Gastrocnemius medialis (tissue), 4 donors: ENCODE measurements at regions not wholly inside any gene's neighbourhood (a gene's known extent, or its start where the extent isn't known, plus 50 kb on each side); places are given as distances from the start of the nearest gene placed in this dataset.

Source experiments
- ATAC-seq, 2 donors: fragments of 150-250 bp; one replicate each; pipeline ENCODE4 v1.9.1; 2016
- DNase-seq, 2 donors: peaks; one replicate each; pipeline ENCODE4 v3.0.0-alpha.2; 2019
- H3K27ac ChIP-seq, 4 donors: fragments of 200-600 bp; sonication (generic); 1 replicate in 1 of 4; 2 replicates in 3 of 4; pipeline ENCODE4 v1.5.1; 2016 to 2018; ENCODE audit warnings: mild to moderate bottlenecking in 2 of 4, moderate library complexity in 1 of 4
- H3K27me3 ChIP-seq, 3 donors: fragments of 200-600 bp; sonication (generic) in 2 of 3; 1 replicate in 1 of 3; 2 replicates in 2 of 3; pipeline versions ENCODE4 v1.5.1 to v1.6.0; 2016 to 2019; ENCODE audit warnings: mild to moderate bottlenecking in 1 of 3, moderate library complexity in 1 of 3
- H3K36me3 ChIP-seq, 2 donors: fragments of 200-600 bp; sonication (generic) in 1 of 2; one replicate each; pipeline ENCODE4 v1.5.1; 2017 to 2018
- H3K4me1 ChIP-seq, 2 donors: fragments of 200-600 bp; sonication (generic) in 1 of 2; one replicate each; pipeline ENCODE4 v1.5.1; 2016 to 2017; ENCODE audit warnings: mild to moderate bottlenecking in 2 of 2
- H3K4me3 ChIP-seq, 4 donors: fragments of 200-600 bp; sonication (generic) in 3 of 4; 1 replicate in 1 of 4; 2 replicates in 3 of 4; pipeline ENCODE4 v1.5.1; 2016 to 2019; ENCODE audit warnings: mild to moderate bottlenecking in 2 of 4
- H3K9me3 ChIP-seq, 3 donors: fragments of 200-600 bp; sonication (generic) in 2 of 3; 1 replicate in 1 of 3; 2 replicates in 2 of 3; pipeline ENCODE4 v1.5.1; 2016 to 2019
- CTCF ChIP-seq, 5 experiments: fragments of 450-650 bp in 3 of 5; fragments of 200-600 bp in 2 of 5; sonication (generic) in 2 of 5; IDR thresholded peaks in 4 of 5; conservative IDR thresholded peaks in 1 of 5; 1 replicate in 4 of 5; 2 replicates in 1 of 5; pipeline ENCODE4 v1.5.1; 2016 to 2019; ENCODE audit warnings: antibody characterized with exemption in 5 of 5, mild to moderate bottlenecking in 3 of 5, moderate library complexity in 3 of 5
- POLR2A ChIP-seq, 2 donors: fragments of 450-650 bp; IDR thresholded peaks; one replicate each; pipeline ENCODE4 v1.6.1; 2017; ENCODE audit warnings: antibody characterized with exemption in 2 of 2, mild to moderate bottlenecking in 2 of 2, moderate library complexity in 2 of 2
- in situ Hi-C, 4 donors: fragments of 200-750 bp; cut with MboI; loops; one replicate each; pipeline versions ENCODE4 v1.15.0 to v1.8.0; 2017; ENCODE audit warnings: low sequenced_read_pairs in 4 of 4
- intact Hi-C: fragments of 100-400 bp; cut with DNase I; formaldehyde crosslinking; loops from one replicate; pipeline ENCODE4 v1.15.1; 2023; ENCODE audit warnings: low total_unique reads

- no peak overlapping the region for H3K4me3 ChIP-seq
- no peaks in the 10 kb centered on the region for H3K36me3 ChIP-seq
- no peak overlapping the region for H3K27ac ChIP-seq
- no peak for ATAC-seq
- no peaks in the 10 kb centered on the region for H3K27me3 ChIP-seq
- no peak for TF ChIP-seq POLR2A (IDR thresholded peaks at IDR 0.05)
- no peak for TF ChIP-seq CTCF (IDR thresholded peaks at IDR 0.05 in 4 of 5, conservative IDR thresholded peaks at IDR 0.05 in 1 of 5)
- intact Hi-C loops (no loop called here), in situ Hi-C loops (no loop called here)
- no peaks in the 10 kb centered on the region for H3K9me3 ChIP-seq
- DNase-seq: no peak
- H3K4me1 ChIP-seq: no peaks in the 10 kb centered on the region
Measured at GRCh38 chr19:31570718-31571117, 221.5 kb upstream of the TSHZ3 start.

DNA sequence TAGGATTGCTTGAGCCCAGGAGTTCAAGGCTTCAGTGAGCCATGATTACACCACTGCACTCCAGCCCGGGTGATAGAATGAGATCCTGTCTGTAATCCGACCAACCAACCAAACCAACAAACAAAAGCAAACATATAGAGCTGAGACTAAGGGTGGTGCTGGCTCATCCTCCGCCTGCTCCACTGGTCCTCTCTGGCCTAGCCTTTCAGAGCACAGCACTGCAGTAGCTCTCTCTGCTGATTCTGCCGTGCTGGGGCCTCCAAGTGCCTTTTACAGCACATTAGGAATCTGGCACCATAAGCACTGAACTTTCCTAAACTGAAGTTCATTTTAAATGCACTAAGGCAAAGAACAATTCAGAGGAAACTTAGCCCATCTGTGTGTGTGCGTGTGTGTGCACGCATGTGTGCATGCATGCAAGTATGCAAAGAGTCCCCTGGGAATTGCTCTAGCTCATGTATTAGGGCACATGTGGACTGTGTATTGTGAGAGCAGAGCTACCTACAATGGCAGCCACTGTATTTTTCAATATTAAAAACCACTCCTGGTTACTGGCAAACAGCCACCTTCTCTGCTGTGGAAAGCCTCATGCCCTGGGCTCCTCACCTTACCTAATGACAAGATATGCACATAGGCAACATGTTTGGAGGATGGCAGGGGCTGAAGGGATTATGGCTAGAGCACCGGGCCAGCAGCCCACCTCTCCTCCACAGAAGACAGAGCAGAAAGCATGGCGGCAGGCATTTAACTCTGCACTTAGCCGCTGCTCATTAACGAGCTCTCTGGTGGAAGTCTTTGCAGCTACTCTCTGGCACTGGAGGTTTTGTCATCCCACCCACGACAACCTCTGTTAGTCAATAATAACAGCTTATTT is 223.1 kb upstream of the TSHZ3 start:
- no peak for ATAC-seq
- intact Hi-C loops: no loop called here
- H3K36me3 ChIP-seq: no peaks in the 10 kb centered on the region

DNA sequence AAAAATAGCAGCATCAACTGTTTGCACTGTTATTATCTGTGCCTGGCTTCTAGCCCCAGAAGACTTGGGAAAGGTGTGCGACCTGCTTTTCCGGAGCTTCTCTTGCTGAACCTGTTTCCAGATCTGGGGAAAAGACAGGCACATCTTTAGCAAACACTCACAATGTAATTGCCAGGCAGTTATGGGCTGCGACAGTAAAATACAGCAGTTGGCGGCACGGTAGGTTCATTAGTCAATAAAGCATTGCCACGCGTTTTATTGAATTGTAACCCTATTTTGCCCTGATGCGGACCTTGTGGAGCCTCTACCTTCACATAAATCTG is 223.7 kb upstream of the TSHZ3 start:
- H3K36me3 ChIP-seq: no peaks in the 10 kb centered on the region
- no peaks in the 10 kb centered on the region for H3K4me1 ChIP-seq
- H3K27ac ChIP-seq: no peak overlapping the region
- H3K27me3 ChIP-seq: no peaks in the 10 kb centered on the region
- no peaks in the 10 kb centered on the region for H3K9me3 ChIP-seq
- TF ChIP-seq POLR2A (IDR thresholded peaks at IDR 0.05) (no peak), CTCF (IDR thresholded peaks at IDR 0.05 in 4 of 5, conservative IDR thresholded peaks at IDR 0.05 in 1 of 5) (no peak)
- in situ Hi-C loops: no loop called here
- intact Hi-C loops: no loop called here
- DNase-seq (no peak), ATAC-seq (no peak)
- no peak overlapping the region for H3K4me3 ChIP-seq

More for the DNA sequence above, 223.1 kb upstream of the TSHZ3 start:
- H3K27me3 ChIP-seq: no peaks in the 10 kb centered on the region
- no peaks in the 10 kb centered on the region for H3K9me3 ChIP-seq
- H3K4me3 ChIP-seq: no peak overlapping the region
- in situ Hi-C loops: no loop called here
- no peak overlapping the region for H3K27ac ChIP-seq
- no peaks in the 10 kb centered on the region for H3K4me1 ChIP-seq
- no peak for DNase-seq
- TF ChIP-seq CTCF (IDR thresholded peaks at IDR 0.05 in 4 of 5, conservative IDR thresholded peaks at IDR 0.05 in 1 of 5) (no peak), POLR2A (IDR thresholded peaks at IDR 0.05) (no peak)

DNA sequence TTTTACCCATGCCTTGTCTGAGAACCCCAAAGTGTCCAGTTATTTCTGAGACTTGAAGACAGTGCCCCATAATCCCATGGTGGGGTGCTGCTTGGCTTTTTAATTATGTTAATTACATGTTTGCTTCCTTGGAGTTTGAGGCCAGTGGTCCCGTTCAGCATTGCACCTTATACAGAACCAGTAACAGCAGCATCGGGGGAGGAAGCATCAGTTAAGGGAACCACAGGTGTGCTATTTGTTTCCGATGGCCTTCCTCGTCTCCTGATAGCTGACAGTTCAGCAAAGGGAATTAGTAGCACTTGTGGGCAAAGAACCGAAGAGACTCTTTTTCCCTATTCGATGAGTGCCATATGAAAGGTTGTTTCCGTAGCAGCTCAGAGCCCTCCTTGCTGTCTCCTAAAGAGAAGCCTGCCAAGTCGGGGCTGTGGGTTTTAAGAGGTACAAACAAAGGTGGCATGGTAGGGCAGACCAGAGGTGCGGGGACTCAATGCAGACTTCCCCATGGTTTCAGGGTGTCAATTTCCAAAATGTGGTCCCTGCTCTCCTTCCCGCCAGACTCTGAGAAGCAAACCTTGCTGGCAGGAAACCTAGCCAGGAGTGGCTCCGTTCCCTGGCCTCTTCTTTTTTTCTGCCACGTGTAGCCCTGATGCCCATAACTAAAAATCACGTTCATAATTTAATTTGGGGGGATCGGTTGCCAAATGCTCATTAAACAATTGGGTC is 225.2 kb upstream of the TSHZ3 start:
- in situ Hi-C loops (no loop called here), intact Hi-C loops (no loop called here)
- Histone ChIP-seq H3K4me1 (no peaks in the 10 kb centered on the region), H3K36me3 (no peaks in the 10 kb centered on the region), H3K27ac (no peak overlapping the region), H3K9me3 (no peaks in the 10 kb centered on the region), H3K27me3 (no peaks in the 10 kb centered on the region), H3K4me3 (no peak overlapping the region)
- ATAC-seq (no peak), DNase-seq (no peak)
- no peak for TF ChIP-seq CTCF (IDR thresholded peaks at IDR 0.05 in 4 of 5, conservative IDR thresholded peaks at IDR 0.05 in 1 of 5)
- TF ChIP-seq POLR2A (IDR thresholded peaks at IDR 0.05): no peak
